ENCODE measurements at regions not wholly inside any gene's neighbourhood (a gene's known extent, or its start where the extent isn't known, plus 50 kb on each side); places are given as distances from the start of the nearest gene placed in this dataset.

DNA sequence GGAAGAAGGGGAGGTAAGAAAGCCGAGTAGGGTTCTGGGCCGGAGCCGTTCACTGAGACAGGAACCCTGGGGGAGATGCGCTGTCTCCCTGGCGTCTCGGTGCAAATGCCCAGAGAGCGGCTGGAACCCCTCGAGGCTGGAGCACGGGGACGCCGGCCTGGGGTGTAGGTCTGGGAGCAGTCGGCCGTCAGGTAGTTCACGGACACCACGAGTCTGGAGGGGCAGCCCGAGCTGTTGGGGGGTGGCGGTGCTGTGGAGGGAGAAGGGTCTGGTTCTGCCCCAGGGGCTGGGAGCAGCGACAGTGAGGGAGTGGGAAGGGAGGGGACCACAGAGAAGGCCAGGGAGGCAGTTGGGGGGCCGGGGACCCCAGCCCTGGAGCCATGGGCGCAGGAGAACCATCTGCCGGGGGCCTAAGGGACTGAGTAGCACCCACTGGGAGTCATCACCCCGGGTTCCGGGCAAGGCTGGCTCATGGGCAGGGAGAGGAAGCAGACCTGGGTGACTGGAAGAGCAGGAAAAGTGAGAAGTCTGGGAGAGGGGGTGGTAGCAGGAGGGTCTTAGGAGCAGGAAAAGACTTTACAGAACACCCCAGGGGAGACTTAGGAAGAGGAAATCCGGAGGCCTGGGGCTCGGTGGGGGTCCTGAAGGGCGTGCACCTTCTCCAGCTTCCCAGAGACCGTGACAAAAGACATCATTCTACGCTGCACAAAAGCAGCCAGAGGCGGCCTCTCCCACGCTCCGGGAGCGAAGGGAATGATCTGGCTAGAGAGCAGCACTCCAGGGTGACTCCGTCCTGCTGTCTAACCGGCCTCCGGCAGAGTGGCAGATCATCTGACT, 173.1 kb upstream of the SOX1 start:
- DNase-seq (ENCODE audit: low spot score) = peak; percentile 37

DNA sequence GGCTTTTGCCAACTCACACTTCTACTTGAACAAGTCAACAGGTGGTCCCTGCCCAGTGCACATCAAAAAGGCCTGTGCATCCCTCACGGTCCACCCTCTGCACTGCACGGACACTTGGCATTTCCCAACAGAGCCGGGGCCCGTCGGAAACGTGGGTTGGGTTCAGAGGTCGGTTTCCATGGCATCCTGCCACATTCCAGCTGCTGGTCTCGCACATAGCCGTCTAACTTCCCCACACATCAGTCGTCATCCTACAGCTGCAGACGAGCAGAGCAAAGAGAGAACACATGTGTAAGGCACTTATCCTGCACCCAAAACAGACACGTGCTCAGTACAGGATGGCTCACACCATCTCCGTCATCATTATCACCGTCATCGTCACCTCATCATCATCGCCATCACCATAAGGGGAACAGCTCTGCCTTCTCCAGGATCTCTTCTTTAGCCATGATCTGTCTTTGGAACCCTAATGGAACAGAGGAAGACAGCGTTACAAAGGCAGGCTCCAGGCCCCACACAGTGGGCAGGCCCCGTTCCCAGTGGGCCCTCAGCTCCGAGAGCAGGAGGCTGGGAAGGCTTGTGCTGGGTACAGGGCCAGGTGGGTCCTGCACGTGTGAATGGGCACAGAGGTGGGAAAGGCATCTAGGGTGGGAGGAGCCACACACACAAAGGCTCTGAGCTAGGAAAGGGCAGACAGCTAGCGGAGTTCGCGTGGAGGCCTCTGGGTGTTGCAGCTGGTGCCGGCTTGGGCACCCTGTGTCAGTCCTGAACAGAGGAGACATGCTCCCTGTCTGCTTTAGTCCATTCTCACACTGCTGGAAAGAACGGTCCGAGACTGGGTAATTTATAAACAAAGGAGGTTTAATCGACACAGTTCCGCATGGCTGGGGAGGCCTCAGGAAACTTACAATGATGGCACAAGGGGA, 170.8 kb upstream of the SOX1 start:
- DNase-seq (ENCODE audit: low spot score) = no peak

DNA sequence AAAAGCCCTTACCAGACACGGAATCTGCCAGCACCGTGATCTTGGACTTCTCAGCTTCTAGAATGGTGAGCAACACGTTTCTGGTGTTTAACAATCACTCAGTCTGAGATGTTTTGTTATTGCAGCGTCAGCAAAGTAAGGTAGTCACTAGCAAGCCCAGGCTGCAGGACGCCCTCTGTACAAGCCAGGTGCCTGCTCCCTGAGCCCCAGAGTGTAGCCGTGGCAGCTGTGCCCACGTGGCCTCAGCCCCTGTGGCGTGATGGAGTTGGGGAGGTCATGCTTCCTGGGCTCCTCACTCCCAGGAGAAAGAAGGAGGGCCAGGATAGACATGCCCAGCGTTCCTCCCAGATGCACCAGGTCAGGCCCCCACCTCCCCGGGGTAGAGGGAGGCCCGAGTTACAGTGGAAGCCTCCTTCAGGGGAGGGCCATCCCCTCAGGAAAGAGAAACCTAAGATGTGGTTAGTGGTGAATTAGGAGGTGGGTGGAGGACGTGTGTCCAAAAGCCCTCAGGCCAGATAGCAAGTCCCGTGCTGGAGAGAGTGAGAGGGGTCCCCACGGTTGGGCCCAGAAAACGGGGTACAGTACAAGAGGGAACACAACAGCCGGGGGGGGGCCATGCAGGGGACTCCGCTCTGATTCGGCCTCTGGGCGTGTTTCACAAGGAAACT, 169.6 kb upstream of the SOX1 start:
- DNase-seq (ENCODE audit: low spot score) = no peak

DNA sequence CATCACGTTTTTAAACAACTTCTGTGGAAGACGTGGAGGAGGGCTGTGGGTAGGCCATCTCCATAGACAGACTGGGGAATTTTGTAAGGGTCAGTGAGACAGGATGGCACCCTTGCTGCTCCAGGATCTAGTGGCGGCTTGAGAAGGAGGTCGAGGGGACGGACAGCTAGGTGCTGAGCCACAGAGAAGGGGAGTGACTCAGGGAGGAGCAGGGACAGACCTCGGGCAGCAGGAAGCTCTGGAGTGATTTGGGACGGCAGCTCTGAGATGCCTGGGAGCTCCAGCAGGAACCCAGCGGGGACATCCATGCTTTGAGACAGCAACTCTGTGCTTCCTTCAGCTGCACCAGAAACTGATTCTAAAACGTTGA, 169.1 kb upstream of the SOX1 start:
- no peak for DNase-seq (ENCODE audit: low spot score)

DNA sequence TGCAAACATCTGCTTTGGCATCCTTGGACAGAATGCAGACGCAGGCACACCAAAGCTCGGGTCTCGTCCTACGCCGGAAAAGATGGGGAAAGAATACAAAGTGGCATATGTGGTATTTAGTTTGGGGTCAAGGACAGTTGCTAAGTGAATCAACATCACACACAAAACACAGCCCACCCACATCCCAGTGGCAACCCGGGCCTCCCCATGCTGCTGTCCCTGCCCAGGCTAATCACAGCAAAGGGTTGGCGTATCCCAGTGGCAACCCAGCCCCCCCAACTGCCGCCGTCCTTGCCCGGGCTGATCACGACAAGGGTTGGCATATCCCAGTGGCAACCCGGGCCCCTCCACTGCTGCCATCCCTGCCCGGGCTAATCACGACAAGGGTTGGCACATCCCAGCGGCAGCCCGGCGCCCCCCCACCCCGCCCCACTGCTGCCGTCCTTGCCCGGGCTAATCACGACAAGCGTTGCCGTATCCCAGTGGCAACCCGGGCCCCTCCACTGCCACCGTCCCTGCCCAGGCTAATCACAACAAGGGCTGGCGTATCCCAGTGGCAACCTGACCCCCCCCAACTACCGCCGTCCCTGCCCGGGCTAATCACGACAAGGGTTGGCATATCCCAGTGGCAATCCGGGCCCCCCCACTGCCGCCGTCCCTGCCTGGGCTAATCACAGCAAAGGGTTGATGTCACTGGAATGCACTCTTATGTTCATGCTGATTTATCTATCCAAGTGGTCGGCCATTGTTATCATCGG, 167.8 kb upstream of the SOX1 start:
- DNase-seq (ENCODE audit: low spot score) = no peak

DNA sequence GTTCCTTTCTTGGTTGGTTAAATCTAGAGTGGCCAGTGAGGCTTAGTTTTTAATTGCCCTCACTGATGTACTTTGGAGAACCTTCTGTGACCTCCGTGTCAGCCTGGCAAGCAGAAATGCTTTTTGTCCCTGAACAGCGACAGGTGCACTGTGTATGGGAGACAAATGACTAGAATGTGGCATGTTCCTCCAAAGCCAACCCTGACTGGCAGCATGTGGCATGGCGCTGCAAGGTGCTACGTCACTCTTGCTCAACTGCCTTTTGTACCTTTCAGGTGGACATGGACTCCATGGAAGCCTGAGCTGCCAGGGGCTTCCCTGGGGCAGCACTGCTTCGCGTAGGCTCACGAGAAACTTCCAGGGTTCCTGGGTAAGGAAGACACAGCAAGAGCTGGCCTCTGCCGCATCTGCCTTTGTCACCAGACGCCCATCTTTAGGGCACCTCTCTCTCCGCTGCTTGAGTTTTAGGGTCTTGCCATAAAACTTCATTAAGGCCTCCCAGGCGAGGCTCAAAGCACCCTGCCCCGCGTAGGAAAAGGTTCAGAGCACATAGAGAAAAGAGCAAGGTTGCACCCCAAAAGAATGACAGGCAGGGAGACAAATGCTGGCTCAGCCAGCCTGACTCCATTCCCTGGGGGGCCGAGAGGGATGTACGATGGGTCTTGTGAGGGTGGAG, 167.1 kb upstream of the SOX1 start:
- no peak for DNase-seq (ENCODE audit: low spot score)

DNA sequence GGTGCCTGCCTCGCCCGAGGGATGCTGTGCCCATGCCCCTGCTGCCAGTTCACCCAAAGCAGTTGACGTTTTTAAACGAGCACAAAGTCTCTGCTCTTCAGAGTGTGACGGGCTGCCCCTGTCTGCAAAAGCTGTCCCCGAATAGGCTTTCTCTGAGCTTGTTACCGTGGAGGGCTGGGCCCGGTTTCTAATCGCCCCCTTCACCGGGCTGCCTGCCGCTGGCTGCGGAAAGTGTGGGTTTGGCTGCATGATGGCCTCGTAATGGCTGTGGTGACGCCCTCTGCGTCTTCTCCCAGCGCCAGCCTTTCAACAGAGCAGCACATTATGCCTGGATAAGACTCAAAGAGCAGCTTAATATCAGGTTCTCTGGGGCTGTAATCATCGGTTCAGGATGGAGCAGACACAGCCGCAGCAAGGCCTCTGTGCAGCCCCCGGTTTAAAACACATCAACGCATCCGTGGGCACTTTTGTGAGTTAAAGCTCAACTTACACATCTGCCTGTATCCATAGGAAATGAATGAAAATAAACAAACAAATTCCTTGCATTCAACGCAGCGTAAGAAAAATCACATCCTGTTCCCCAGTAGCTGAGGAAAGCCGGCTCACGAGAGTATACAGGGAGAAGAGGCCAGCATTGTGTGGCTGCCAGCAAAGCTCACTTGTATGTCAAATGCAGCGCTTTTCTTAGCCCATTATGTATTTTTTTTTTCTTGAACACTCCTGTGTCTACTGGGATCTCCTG, 166.4 kb upstream of the SOX1 start:
- DNase-seq (ENCODE audit: low spot score) = peak; percentile 10

DNA sequence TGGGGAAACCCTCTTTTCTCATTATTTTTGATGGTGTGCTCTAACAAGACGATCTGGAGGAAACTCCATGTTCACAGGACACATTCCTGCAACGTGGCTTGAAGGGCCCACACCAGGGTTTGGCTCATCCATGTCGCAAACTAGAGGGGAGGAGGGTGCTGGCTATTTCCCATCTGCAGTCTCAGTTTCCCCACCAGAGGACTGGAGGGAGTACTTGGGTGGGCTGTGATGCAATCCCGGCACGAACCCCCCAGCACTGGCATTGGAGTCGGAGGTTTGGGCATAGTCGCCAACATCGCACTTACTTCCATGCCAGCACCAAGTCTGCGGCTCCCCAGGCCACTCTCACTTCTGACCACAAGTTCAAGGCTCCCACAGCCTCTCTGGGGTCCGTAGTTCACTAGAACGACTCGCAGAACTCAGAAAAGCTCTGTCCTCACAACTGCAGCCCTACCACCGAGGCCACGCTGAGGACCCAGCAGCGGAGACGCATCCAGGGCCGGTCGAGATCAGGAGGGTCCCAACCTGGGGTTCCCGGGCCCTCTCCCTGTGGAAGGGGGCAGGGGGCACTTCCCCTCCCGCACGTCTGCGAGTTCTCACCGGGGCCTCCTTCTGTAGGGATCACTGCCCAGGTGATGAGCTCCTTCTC, 165.6 kb upstream of the SOX1 start:
- no peak for DNase-seq (ENCODE audit: low spot score)

DNA sequence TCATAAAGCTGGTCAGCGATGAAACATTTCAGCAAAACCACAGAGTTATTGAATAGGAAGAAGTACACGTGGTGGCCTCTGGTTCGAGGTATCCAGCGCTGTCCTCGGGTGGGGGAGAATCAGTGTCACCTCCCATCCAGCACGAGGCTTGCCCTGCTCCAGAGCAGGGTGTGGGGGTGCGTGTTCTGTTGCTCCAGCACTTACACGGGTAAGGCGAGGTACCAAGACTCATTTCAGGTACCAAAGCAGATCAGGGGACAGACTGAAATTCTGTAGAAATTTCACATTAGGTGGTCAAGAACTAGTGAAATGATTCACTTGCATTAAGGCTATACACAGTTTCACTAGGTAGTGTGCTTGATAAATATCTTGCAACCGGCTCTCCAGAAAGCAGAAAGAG, 164.2 kb upstream of the SOX1 start:
- DNase-seq (ENCODE audit: low spot score) = no peak

DNA sequence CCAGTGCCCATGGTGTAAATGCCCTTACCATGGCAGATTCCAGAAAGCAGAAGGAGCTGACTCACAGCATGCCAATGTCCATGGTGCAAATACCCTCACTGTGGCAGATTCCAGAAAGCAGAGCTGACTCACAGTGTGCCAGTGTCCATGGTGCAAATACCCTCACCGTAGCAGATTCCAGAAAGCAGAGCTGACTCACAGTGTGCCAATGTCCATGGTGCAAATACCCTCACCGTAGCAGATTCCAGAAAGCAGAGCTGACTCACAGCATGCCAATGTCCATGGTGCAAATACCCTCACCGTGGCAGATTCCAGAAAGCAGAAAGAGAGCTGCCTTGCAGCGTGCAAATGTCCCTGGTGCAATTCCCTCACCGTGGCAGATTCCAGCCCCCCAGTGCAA, 163.8 kb upstream of the SOX1 start:
- DNase-seq (ENCODE audit: low spot score) = no peak

DNA sequence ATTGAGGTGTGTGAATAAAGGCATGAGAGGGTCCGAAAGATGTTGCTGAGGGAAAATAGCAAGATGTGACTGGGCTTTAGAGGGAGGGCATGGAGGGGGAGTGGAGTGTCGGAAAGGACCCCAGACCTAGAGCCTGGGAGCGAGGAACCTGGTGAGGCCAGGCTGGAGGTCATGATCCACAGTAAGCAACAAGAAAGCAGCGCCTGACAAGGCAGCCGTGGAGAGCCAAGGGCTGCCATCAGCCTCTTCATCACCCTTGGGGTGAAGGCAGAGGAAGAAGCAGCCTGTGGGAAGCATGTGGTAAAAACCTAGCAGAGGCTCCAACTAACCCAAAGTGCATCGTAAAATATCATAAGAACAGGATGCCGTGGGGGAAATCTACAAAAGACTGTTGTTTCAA, 162.8 kb upstream of the SOX1 start:
- DNase-seq (ENCODE audit: low spot score) = no peak

DNA sequence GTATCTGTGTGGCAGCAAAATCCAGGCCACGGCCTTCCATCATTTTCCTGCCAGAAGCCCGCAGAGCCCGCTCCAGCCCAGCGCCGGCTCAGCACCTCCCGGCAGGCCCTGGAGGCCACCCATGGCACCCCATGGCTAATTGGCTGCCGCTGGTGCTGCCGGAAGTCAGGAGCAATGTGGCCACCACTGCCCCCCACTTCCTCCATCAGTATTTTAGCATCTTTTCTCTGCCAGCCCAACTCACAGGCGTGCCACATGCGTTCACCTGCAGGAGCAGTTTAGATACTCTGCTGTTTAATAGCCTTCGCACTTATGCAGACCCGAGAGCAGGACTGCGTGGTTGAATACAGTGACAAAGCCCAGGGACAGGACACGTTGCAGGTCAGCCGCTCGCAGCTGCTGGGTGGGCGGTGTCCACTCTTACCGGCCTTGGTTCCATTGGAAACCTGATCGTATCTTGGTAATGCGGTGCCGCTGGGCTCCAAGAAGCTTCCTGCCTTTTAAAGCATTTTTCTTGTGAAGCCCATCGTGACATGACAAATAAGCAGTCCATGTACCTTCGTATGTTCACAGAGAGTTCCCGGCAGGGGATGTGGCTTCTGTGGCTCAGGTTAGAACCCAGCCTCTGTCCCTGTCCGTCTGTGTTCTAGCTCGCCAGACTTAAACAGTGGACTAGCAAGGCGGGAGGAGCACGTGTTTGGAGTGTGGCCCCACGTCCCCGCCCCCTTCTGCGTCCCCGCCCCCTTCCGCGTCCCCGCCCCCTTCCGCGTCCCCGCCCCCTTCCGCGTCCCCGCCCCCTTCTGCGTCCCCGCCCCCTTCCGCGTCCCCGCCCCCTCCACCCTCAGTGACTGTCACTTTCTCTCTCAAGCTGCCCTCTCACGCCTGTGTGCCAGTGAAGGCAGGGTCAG, 162.0 kb upstream of the SOX1 start:
- DNase-seq (ENCODE audit: low spot score) = no peak

DNA sequence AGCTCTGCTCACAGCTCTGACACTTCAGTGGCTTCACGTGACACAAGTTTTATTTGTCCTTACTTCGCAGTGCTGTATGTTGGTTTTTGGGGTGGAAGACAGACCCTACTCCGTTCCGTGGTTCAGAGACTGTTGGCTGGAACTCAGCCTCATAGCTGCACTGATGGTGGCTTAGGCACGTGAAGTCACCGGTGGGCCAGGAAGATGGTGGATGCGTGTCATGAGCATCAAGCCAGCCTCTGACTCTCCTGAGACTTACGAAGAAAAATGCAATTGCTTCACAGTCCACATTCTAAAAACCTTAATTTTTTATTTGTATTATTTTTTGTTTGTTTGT, 161.4 kb upstream of the SOX1 start:
- DNase-seq (ENCODE audit: low spot score) = no peak

DNA sequence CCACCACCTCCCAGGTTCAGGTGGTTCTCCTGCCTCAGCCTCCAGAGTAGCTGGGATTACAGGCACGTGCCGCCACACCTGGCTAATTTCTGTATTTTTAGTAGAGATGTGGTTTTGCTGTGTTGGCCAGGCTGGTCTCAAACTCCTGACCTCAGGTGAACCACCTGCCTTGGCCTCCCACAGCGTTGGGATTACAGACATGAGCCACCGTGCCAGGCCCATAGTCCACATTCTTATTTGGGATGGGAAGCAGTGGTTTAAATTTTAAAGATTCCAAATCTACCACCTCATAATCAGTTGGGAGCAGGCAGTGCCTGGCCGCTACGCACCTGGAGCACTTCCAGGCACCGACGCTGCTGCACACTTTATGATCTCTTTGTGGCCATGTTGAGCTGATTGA, 160.6 kb upstream of the SOX1 start:
- DNase-seq (ENCODE audit: low spot score) = no peak

DNA sequence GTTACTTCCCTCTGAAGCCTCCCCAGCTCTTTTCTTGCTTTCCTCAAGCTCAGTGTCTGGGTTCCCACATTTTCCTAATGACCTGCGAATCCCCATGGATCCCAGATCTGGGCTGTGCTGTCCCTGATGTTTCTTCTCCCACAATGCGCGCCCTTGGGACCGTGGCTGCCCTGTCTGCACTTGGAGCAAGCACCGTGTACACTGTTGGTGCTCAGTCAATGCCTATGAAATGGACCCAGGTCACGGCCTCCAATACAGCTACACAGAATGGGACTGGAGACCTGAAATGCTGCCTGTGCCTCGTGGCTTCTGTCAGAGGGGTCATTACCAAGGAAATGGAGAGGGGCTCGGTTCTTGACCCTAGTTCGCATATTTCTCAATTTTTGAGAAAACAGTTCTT, 160.1 kb upstream of the SOX1 start:
- no peak for DNase-seq (ENCODE audit: low spot score)

DNA sequence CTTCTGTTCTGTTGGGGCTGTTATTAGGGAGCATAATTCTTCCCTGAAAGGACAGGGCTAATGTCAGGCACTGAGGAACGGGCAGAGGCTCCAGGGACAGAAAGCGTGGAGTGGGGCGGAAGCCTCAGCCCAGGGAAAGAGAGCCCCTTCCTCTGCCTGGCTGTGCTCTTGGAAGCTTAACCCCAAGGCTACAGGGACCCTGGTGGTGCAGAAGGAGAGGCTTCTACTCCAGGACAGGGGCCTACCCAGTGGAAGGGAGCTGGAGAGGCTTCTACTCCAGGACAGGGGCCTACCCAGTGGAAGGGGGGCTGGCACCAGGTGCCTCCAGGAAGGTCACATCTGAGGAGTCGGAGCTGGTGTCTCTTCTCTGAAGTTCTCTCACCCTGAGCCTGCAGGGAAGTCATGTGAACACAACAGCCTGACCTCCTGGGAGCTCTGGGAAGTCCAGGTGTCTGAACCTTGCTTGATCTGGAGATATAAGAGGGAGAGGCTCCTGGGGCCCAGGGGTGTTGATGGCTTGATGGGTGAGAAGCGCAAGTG, 159.5 kb upstream of the SOX1 start:
- DNase-seq (ENCODE audit: low spot score) = no peak

DNA sequence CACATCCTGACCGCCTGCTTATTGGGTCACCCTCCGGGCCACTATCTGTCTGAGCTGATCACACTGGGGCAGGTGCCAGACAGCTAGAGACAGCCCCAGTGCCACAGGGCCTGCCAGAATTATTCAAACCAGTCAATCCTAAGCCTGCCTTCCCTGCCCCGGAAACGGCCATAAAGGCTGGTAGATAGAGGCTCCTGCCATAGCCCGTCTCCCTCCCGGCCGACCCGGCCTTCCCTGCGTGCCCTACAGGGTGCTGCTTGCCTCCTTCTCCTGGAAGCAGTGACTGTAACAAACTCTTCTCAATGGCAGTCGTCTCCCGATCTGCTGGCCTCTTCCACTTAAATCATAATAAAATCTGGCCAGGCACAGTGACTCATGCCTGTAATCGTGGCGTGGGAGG, 158.6 kb upstream of the SOX1 start:
- no peak for DNase-seq (ENCODE audit: low spot score)

DNA sequence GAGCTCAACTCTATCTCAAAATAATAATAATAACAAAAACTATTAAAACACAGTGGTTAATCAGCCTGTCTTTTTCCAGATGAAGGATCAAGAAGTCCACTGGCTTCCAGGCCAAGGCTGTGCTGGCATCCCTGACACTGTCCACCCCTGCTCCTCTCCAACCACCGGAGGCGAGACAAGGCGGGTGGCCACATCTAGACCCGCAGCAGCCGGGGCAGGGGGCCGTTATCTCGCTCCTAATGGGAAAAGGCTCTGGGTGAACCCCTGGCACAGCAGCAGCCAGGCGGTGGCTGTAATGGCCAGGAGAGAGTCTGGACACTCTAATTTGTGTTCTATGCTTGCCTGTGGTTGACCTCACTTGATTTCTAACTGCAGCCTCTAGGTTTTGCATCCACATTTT, 158.0 kb upstream of the SOX1 start:
- DNase-seq (ENCODE audit: low spot score) = no peak

DNA sequence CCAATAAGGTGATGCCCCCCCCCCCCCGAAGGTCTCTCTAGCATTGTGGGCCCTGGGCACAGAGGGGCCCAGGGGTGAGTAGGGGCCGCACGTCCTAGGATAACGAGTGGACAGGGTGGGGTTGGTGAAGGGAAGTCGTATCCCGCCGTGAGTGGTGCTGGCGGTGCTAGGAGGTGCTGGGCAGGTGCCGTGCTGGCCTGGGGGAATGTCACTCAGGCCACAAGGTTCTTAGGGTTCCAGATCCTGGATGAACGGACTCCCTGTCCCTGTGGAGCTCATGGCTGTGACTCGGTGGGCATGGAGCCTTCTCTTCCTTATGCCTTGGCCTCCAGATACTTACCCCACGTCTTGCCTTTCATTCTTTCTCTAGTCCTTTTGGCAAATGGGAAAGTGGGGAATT, 157.4 kb upstream of the SOX1 start:
- no peak for DNase-seq (ENCODE audit: low spot score)

Data from kidney capillary endothelial cell (primary cell).